ENCODE measurements at regions not wholly inside any gene's neighbourhood (a gene's known extent, or its start where the extent isn't known, plus 50 kb on each side); places are given as distances from the start of the nearest gene placed in this dataset.

DNA sequence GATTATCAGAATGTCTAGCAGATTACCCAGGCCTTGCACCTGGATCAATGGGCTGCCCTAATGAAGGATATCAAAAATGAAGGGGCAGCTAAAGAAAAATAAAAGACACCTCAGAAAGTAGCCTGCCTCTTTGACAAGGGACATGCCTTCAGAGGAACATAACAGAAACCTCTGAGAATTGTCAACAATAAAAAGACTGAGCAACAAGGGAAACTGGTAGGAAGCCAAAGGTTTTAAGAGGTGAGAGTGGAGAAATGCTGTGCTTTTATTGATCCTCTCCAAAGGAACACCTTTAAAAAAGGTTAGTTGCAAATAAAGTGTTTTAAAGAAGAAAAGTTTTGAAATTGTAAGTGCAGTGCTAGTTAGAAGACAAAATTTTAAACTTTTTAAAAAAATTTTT, 187.8 kb upstream of the TTC14 start:
- TF ChIP-seq, protein P1, sequence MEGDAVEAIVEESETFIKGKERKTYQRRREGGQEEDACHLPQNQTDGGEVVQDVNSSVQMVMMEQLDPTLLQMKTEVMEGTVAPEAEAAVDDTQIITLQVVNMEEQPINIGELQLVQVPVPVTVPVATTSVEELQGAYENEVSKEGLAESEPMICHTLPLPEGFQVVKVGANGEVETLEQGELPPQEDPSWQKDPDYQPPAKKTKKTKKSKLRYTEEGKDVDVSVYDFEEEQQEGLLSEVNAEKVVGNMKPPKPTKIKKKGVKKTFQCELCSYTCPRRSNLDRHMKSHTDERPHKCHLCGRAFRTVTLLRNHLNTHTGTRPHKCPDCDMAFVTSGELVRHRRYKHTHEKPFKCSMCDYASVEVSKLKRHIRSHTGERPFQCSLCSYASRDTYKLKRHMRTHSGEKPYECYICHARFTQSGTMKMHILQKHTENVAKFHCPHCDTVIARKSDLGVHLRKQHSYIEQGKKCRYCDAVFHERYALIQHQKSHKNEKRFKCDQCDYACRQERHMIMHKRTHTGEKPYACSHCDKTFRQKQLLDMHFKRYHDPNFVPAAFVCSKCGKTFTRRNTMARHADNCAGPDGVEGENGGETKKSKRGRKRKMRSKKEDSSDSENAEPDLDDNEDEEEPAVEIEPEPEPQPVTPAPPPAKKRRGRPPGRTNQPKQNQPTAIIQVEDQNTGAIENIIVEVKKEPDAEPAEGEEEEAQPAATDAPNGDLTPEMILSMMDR (IDR thresholded peaks at IDR 0.05; ENCODE audit: low read length): no peak
- no peak for TF ChIP-seq EZH2 (IDR thresholded peaks at IDR 0.05; ENCODE audit: borderline replicate concordance, low read length)

All from OCI-LY1 (cell line).